ENCODE measurements at regions not wholly inside any gene's neighbourhood (a gene's known extent, or its start where the extent isn't known, plus 50 kb on each side); places are given as distances from the start of the nearest gene placed in this dataset.
"Not testable (repeated sequence)": the region's sequence is repeated elsewhere in the genome, so short reads cannot be mapped to it uniquely, and the experiment has no call there.

DNA sequence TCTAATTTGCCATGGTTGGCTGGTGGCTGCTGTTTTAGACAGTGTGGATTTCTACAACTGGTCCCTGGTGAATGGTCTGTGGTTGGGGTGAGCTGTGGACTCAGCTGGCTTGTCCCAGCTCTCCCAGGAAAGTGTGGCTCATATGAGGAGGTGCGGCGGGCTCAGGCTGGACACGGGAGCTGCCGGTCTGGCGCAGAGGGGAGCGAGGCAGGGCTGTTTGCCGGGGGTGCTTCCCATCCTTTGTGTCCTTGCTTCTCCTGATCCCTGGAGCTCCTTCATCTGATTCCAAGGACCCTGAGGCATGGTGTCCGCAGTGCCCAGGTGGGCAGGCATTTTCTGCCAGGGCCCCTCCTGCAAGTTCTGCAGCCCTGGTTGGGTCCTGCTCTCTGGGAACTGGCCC, 104.9 kb downstream of the TEX29 start:
- Histone ChIP-seq H3K4me1 (ENCODE audit: control insufficient read depth, insufficient read depth, low read length) (no peaks in the 10 kb centered on the region), H3K27me3 (ENCODE audit: control insufficient read depth, insufficient read depth, low read length) (no peaks in the 10 kb centered on the region), H3K27ac (ENCODE audit: low read length) (no peak overlapping the region), H3K9me3 (ENCODE audit: control insufficient read depth, low read depth, low read length) (no peaks in the 10 kb centered on the region), H3K36me3 (ENCODE audit: control insufficient read depth, insufficient read depth, low read length) (no peaks in the 10 kb centered on the region), H3K4me3 (ENCODE audit: low read length) (no peak overlapping the region)
- DNase-seq, result no peak
- WGBS (ENCODE audit: insufficient coverage, low lambda C conversion rate), result no CpG with 5 or more reads among the region's 8 CpGs

DNA sequence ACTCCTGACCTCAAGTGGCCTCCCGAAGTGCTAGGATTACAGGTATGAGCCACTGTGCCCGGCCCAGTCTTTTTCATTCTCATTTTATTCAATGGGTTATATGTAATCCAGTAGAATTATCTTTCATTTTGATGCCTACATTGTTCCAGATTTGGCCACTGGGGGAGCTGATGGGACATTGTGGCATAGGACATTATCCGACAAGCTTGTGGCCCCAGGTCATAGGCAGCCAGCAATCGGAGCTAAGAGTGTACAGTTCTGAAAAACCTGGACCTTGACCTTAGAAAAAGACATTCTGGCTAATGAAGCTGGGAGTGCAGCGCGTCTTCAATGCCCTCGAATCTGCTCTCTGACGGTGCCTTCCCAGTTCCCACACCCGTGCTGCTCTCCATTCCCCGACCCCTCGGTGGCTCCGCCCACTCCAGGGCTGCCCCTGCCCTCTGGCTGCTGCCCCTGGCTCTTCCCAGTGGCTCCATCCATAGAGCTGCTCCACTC, 108.7 kb downstream of the TEX29 start:
- H3K27me3 ChIP-seq (ENCODE audit: control insufficient read depth, insufficient read depth, low read length), result peaks cover 10% of the 10 kb centered on the region
- DNase-seq, result peak; percentile 26 to 39
- no peaks in the 10 kb centered on the region for H3K9me3 ChIP-seq (ENCODE audit: control insufficient read depth, low read depth, low read length)
- H3K36me3 ChIP-seq (ENCODE audit: control insufficient read depth, insufficient read depth, low read length), result no peaks in the 10 kb centered on the region
- no peak overlapping the region for H3K27ac ChIP-seq (ENCODE audit: low read length)
- WGBS (ENCODE audit: insufficient coverage, low lambda C conversion rate), result no CpG with 5 or more reads among the region's 12 CpGs
- H3K4me3 ChIP-seq (ENCODE audit: low read length), result no peak overlapping the region
- H3K4me1 ChIP-seq (ENCODE audit: control insufficient read depth, insufficient read depth, low read length), result no peaks in the 10 kb centered on the region

DNA sequence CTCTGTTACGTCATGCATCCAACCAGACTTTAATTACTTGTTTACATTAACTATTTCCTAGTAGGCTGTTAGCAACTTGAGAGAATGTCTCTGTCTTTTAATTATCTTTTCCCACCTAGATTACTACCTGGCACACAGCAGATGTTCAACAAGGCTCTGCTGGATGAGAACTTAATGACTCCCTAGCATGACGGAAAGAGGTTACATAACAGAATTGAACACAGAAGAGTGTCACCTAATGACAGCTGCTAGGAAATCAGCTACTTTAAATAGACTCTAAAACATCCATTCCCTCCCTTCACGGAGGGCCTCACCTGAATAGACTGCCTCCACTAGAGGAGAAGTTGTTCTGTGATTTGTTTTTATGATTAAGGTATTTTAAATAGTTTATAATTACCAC, 110.8 kb downstream of the TEX29 start:
- peaks cover 10% of the 10 kb centered on the region for H3K27me3 ChIP-seq (ENCODE audit: control insufficient read depth, insufficient read depth, low read length)
- no peaks in the 10 kb centered on the region for H3K4me1 ChIP-seq (ENCODE audit: control insufficient read depth, insufficient read depth, low read length)
- no peaks in the 10 kb centered on the region for H3K36me3 ChIP-seq (ENCODE audit: control insufficient read depth, insufficient read depth, low read length)
- no peak for DNase-seq
- H3K27ac ChIP-seq (ENCODE audit: low read length), result no peak overlapping the region
- H3K4me3 ChIP-seq (ENCODE audit: low read length), result no peak overlapping the region
- no peaks in the 10 kb centered on the region for H3K9me3 ChIP-seq (ENCODE audit: control insufficient read depth, low read depth, low read length)
- no CpG with 5 or more reads among the region's 3 CpGs for WGBS (ENCODE audit: insufficient coverage, low lambda C conversion rate)

DNA sequence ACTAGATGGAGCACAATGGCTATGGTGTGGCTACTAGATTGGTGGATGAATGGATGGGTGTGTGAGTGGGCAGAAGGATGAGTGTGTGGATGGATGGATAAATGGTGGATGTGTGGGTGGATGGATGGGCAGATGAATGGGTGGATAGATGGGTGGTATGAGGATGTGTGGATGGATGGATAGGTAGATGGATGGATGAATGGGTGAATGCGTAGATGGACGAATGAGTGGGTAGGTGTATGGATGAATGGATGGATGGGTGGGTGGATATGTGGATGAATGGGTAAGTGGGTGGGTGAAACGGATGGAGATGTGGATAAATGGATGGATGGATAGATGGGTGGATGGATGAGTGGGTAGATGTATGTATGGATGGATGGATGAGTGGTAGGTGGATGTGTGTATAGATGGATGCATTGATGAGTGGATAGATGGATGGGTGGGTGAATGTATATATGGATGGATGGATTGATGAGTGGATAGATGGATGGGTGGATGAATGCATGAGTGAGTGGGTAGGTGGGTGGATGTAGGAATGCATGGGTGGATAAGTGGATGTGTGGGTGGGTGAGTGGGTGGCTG, 114.2 kb downstream of the TEX29 start:
- Histone ChIP-seq H3K4me1 (ENCODE audit: control insufficient read depth, insufficient read depth, low read length) (no peaks in the 10 kb centered on the region), H3K27ac (ENCODE audit: low read length) (no peak overlapping the region), H3K36me3 (ENCODE audit: control insufficient read depth, insufficient read depth, low read length) (no peaks in the 10 kb centered on the region), H3K27me3 (ENCODE audit: control insufficient read depth, insufficient read depth, low read length) (peaks cover 10% of the 10 kb centered on the region), H3K4me3 (ENCODE audit: low read length) (no peak overlapping the region), H3K9me3 (ENCODE audit: control insufficient read depth, low read depth, low read length) (no peaks in the 10 kb centered on the region)
- 14% methylated on average over 1 of the region's 3 CpGs for WGBS (ENCODE audit: insufficient coverage, low lambda C conversion rate)
- DNase-seq, result no peak

DNA sequence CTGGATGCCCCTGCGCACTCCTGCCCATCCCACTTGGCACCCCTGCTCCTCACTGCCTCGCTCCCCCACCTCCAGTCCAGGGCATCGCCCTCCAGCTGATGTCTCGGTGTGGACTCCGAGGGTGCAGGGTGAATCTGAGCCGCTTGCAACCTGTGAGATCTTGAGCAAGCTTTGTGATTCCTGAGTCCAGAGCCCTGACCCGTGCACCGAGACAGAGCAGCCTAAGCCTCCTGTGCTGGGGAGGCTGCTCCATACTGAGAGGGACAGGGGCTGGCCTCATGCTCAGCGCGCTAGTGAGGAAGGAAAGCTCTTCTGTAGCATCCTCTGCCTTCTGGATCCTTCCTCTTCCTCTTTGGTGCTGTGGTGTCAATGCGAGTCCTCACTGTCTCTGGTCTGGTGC, 116.0 kb downstream of the TEX29 start:
- H3K9me3 ChIP-seq (ENCODE audit: control insufficient read depth, low read depth, low read length), result no peaks in the 10 kb centered on the region
- H3K4me3 ChIP-seq (ENCODE audit: low read length), result no peak overlapping the region
- no peaks in the 10 kb centered on the region for H3K4me1 ChIP-seq (ENCODE audit: control insufficient read depth, insufficient read depth, low read length)
- DNase-seq, result no peak
- no peaks in the 10 kb centered on the region for H3K36me3 ChIP-seq (ENCODE audit: control insufficient read depth, insufficient read depth, low read length)
- H3K27ac ChIP-seq (ENCODE audit: low read length), result no peak overlapping the region
- H3K27me3 ChIP-seq (ENCODE audit: control insufficient read depth, insufficient read depth, low read length), result peaks cover 2% of the 10 kb centered on the region
- 20% methylated on average over 1 of the region's 11 CpGs for WGBS (ENCODE audit: insufficient coverage, low lambda C conversion rate)

DNA sequence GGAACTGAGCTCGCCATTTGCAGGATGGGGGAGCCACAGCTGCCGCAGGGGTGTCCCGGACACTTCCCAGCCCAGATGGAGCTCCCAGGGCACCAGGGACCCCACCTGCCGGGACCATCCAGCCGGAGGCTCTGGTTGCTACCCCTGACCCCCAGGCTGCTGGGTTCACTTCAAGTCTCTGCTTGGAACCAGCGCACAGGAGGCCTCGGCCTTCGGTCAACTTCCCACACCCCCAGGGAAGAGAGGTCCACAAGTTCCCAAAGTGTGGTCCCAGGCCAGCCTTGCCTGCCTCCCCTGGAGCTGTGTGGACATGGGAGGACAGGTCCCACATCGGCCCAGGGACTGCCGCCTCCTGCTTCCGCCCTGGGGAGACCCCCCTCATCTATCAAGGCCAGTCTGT, 117.0 kb downstream of the TEX29 start:
- H3K9me3 ChIP-seq (ENCODE audit: control insufficient read depth, low read depth, low read length), result no peaks in the 10 kb centered on the region
- no peaks in the 10 kb centered on the region for H3K4me1 ChIP-seq (ENCODE audit: control insufficient read depth, insufficient read depth, low read length)
- H3K27me3 ChIP-seq (ENCODE audit: control insufficient read depth, insufficient read depth, low read length), result no peaks in the 10 kb centered on the region
- no peaks in the 10 kb centered on the region for H3K36me3 ChIP-seq (ENCODE audit: control insufficient read depth, insufficient read depth, low read length)
- no peak overlapping the region for H3K4me3 ChIP-seq (ENCODE audit: low read length)
- WGBS (ENCODE audit: insufficient coverage, low lambda C conversion rate), result no CpG with 5 or more reads among the region's 11 CpGs
- H3K27ac ChIP-seq (ENCODE audit: low read length), result no peak overlapping the region
- DNase-seq, result no peak

DNA sequence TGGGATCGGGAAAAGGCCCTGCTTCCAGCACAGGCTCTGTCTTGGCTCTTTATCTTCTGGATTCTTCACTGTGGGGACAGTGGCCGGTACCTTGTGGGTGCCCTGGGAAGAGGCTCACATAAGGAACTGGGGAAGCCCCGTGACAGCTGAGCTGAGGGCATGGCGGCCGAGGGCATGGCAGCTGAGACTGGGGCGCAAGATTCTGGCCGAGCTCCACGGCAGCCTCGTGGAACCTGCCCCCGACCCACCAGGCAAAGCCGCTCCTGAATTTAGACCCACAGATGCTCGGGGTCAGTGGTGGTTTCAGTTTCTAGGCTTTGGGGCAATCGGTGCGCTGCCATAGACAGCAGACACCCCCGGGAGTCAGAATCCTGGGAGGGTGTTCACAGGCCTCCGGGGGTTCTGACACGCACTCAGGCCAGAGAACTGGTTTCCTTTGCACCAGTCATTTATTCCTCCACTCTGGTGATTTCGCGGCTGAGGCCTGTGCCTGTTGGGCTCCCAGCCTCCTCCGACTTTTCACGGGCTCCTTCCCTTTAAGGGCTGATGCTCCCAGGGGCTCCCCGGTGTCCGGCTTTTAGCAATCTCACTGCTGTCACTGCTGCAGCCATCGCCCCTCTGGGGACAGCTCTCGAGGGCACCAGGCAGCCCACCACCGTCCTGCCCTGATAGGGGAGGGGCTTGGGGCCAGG, 117.6 kb downstream of the TEX29 start:
- no peak for DNase-seq
- H3K36me3 ChIP-seq (ENCODE audit: control insufficient read depth, insufficient read depth, low read length), result no peaks in the 10 kb centered on the region

DNA sequence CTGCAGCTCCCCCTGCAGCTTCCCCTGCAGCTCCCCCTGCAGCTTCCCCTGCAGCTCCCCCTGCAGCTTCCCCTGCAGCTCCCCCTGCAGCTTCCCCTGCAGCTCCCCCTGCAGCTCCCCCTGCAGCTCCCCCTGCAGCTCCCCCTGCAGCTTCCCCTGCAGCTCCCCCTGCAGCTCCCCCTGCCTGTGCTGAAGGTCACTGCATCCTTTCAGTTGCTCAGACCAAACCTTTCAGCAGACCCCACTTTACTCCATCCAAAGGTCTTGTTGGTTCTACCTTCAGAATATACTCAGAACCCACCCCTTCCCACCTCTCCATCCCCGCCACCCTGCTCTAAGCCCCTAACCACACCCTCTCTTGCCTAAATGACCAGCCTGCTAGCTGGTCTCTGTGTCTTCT, 120.0 kb downstream of the TEX29 start:
- H3K9me3 ChIP-seq (ENCODE audit: control insufficient read depth, low read depth, low read length); H3K4me3 ChIP-seq (ENCODE audit: low read length); H3K27me3 ChIP-seq (ENCODE audit: control insufficient read depth, insufficient read depth, low read length); DNase-seq; H3K36me3 ChIP-seq (ENCODE audit: control insufficient read depth, insufficient read depth, low read length); H3K27ac ChIP-seq (ENCODE audit: low read length); H3K4me1 ChIP-seq (ENCODE audit: control insufficient read depth, insufficient read depth, low read length): not testable (repeated sequence)
- 67% methylated on average over 1 of the region's 1 CpG for WGBS (ENCODE audit: insufficient coverage, low lambda C conversion rate)

More for the DNA sequence above, 117.6 kb downstream of the TEX29 start:
- Histone ChIP-seq H3K4me1 (ENCODE audit: control insufficient read depth, insufficient read depth, low read length) (no peaks in the 10 kb centered on the region), H3K27ac (ENCODE audit: low read length) (no peak overlapping the region), H3K9me3 (ENCODE audit: control insufficient read depth, low read depth, low read length) (no peaks in the 10 kb centered on the region), H3K27me3 (ENCODE audit: control insufficient read depth, insufficient read depth, low read length) (no peaks in the 10 kb centered on the region), H3K4me3 (ENCODE audit: low read length) (no peak overlapping the region)
- WGBS (ENCODE audit: insufficient coverage, low lambda C conversion rate), result no CpG with 5 or more reads among the region's 26 CpGs

DNA sequence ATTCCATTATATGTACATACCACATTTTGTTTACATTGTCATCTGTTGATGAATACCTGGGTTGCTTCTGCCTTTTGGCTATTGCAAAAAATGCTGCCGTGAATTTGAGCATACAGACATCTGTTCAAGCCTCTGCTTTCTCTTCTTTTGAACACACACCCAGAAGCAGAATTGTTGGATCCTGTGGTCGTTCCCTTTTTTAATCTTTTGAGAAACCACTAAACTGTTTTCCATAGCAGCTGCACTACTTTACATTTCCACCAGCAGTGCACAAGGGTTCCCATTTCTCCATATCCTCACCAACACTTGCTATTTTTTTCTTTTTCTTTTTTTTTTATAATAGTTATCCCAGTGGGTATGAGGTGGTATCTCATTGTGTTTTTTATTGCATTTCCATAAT, 123.5 kb downstream of the TEX29 start:
- no peaks in the 10 kb centered on the region for H3K4me1 ChIP-seq (ENCODE audit: control insufficient read depth, insufficient read depth, low read length)

DNA sequence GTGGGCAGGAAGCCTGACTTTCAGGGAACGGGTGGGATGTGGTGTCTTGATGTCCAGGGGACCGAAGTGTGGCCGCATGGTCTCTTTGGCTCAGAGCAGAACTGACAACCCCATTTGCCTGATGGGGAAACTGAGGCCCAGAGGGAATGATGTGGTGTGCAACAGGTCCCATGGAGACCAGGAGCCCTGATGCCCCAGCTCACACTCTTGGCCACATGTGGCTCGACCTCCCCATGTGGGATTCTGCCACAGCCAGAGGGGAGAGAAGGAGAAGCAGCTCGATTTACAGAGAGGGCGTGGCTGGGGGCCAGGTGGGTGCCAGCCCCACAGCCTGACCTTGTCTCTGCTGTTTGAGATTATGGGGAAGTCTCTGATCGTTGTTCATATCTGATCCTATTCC, 128.1 kb downstream of the TEX29 start:
- H3K4me1 ChIP-seq (ENCODE audit: control insufficient read depth, insufficient read depth, low read length), result no peaks in the 10 kb centered on the region
- no peak for DNase-seq
- no peak overlapping the region for H3K4me3 ChIP-seq (ENCODE audit: low read length)
- H3K36me3 ChIP-seq (ENCODE audit: control insufficient read depth, insufficient read depth, low read length), result no peaks in the 10 kb centered on the region
- H3K27me3 ChIP-seq (ENCODE audit: control insufficient read depth, insufficient read depth, low read length), result no peaks in the 10 kb centered on the region
- no peaks in the 10 kb centered on the region for H3K9me3 ChIP-seq (ENCODE audit: control insufficient read depth, low read depth, low read length)
- no CpG with 5 or more reads among the region's 7 CpGs for WGBS (ENCODE audit: insufficient coverage, low lambda C conversion rate)
- no peak overlapping the region for H3K27ac ChIP-seq (ENCODE audit: low read length)

More for the DNA sequence above, 123.5 kb downstream of the TEX29 start:
- Histone ChIP-seq H3K9me3 (ENCODE audit: control insufficient read depth, low read depth, low read length) (no peaks in the 10 kb centered on the region), H3K27ac (ENCODE audit: low read length) (no peak overlapping the region), H3K36me3 (ENCODE audit: control insufficient read depth, insufficient read depth, low read length) (no peaks in the 10 kb centered on the region), H3K27me3 (ENCODE audit: control insufficient read depth, insufficient read depth, low read length) (no peaks in the 10 kb centered on the region), H3K4me3 (ENCODE audit: low read length) (no peak overlapping the region)
- 83% methylated on average over 1 of the region's 2 CpGs for WGBS (ENCODE audit: insufficient coverage, low lambda C conversion rate)
- no peak for DNase-seq

DNA sequence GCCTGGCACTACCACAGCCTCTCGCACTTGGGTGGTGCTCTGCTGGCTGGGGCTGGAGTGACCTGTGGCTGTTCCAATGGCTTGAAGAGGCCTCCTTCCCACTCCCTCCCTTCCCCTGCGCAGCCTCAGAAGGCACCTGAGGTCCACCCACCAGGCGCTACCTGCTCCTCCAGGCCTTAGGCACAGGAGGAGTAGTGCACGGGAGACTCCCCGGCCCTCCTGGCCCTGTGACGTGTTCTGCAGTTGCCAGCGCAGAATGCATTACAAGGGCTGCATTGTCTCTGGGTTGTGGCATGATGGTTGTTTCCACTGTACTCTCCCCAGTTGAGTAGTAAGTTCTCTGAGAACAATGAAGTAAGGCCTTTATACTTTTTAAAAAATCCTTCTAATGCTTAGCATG, 128.6 kb downstream of the TEX29 start:
- no peaks in the 10 kb centered on the region for H3K27me3 ChIP-seq (ENCODE audit: control insufficient read depth, insufficient read depth, low read length)
- no peak overlapping the region for H3K27ac ChIP-seq (ENCODE audit: low read length)
- no peak overlapping the region for H3K4me3 ChIP-seq (ENCODE audit: low read length)
- no peaks in the 10 kb centered on the region for H3K4me1 ChIP-seq (ENCODE audit: control insufficient read depth, insufficient read depth, low read length)
- DNase-seq, result no peak
- no peaks in the 10 kb centered on the region for H3K9me3 ChIP-seq (ENCODE audit: control insufficient read depth, low read depth, low read length)
- H3K36me3 ChIP-seq (ENCODE audit: control insufficient read depth, insufficient read depth, low read length), result no peaks in the 10 kb centered on the region
- WGBS (ENCODE audit: insufficient coverage, low lambda C conversion rate), result no CpG with 5 or more reads among the region's 7 CpGs
